VCaP (cell line): ENCODE measurements at regions not wholly inside any gene's neighbourhood (a gene's known extent, or its start where the extent isn't known, plus 50 kb on each side); places are given as distances from the start of the nearest gene placed in this dataset.

Experiments used
- H3K27ac ChIP-seq: fragments of 450-650 bp; 2 replicates; pipeline ENCODE4 v1.5.1; 2017
- CTCF ChIP-seq: fragments of 450-650 bp; conservative IDR thresholded peaks from 2 replicates; pipeline ENCODE4 v1.5.1; 2017; ENCODE audit warnings: mild to moderate bottlenecking, moderate library complexity

GRCh38 chr5:89045216-89045615 lies 162.2 kb upstream of the MEF2C start:
- H3K27ac ChIP-seq, result no peak overlapping the region
- no peak for TF ChIP-seq CTCF

- no peak for TF ChIP-seq CTCF
- no peak overlapping the region for H3K27ac ChIP-seq
Measured at GRCh38 chr5:89044674-89045200, 161.8 kb upstream of the MEF2C start.

- no peak for TF ChIP-seq CTCF
- H3K27ac ChIP-seq, result no peak overlapping the region
Measured at GRCh38 chr5:89043676-89044075, 160.7 kb upstream of the MEF2C start.

- no peak for TF ChIP-seq CTCF
- H3K27ac ChIP-seq, result no peak overlapping the region
Measured at GRCh38 chr5:89042746-89043145, 159.8 kb upstream of the MEF2C start.

- no peak for TF ChIP-seq CTCF
- H3K27ac ChIP-seq, result no peak overlapping the region
Measured at GRCh38 chr5:89041976-89042375, 159.0 kb upstream of the MEF2C start.

- TF ChIP-seq CTCF, result no peak
- H3K27ac ChIP-seq, result no peak overlapping the region
Measured at GRCh38 chr5:89041249-89041779, 158.3 kb upstream of the MEF2C start.

GRCh38 chr5:89036704-89037489 lies 153.9 kb upstream of the MEF2C start:
- no peak overlapping the region for H3K27ac ChIP-seq
- TF ChIP-seq CTCF, result no peak
